OCI-LY1 (cell line): ENCODE measurements at regions not wholly inside any gene's neighbourhood (a gene's known extent, or its start where the extent isn't known, plus 50 kb on each side); places are given as distances from the start of the nearest gene placed in this dataset.

Source experiments
- EZH2 ChIP-seq: fragments of 200-600 bp; sonication (generic), shearing (Covaris generic); IDR thresholded peaks from 2 replicates; pipeline ENCODE4 v1.8.0; 2017; ENCODE audit warnings: borderline replicate concordance, mixed run types, mild to moderate bottlenecking, antibody characterized with exemption, low read length, moderate library complexity, mixed read lengths
- TF ChIP-seq, protein P1 (sequence below): fragments of 200-600 bp; sonication (generic), shearing (Covaris generic); IDR thresholded peaks from 2 replicates; pipeline ENCODE4 v1.5.1; 2017; ENCODE audit warnings: mild to moderate bottlenecking, antibody characterized with exemption, low read length, moderate library complexity, mixed read lengths

DNA sequence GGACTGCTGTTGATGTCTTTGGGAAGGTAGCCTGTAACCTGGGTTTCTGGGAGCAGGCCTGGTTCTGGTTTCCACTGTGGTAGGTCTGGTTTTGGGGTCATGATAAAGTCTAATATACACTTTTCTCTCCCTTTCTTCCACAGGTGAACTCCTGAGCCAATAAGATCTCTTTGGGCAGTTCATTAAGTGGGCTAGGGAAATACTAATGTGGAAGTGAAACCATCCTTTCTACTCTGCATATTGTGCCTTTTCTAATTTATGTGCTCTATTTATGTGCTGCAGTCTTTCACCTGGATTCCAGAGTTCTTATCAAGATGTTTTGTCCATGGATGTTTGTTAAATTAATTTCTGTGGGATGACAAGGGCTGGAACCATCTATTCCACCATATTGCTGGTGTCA is 165.7 kb upstream of the PTPRK start:
- TF ChIP-seq, protein P1, sequence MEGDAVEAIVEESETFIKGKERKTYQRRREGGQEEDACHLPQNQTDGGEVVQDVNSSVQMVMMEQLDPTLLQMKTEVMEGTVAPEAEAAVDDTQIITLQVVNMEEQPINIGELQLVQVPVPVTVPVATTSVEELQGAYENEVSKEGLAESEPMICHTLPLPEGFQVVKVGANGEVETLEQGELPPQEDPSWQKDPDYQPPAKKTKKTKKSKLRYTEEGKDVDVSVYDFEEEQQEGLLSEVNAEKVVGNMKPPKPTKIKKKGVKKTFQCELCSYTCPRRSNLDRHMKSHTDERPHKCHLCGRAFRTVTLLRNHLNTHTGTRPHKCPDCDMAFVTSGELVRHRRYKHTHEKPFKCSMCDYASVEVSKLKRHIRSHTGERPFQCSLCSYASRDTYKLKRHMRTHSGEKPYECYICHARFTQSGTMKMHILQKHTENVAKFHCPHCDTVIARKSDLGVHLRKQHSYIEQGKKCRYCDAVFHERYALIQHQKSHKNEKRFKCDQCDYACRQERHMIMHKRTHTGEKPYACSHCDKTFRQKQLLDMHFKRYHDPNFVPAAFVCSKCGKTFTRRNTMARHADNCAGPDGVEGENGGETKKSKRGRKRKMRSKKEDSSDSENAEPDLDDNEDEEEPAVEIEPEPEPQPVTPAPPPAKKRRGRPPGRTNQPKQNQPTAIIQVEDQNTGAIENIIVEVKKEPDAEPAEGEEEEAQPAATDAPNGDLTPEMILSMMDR = no peak
- TF ChIP-seq EZH2 = no peak
